Tibial nerve (tissue), 4 donors: ENCODE measurements at regions not wholly inside any gene's neighbourhood (a gene's known extent, or its start where the extent isn't known, plus 50 kb on each side); places are given as distances from the start of the nearest gene placed in this dataset.

ENCODE experiments used
- CTCF ChIP-seq, 5 experiments: fragments of 200-600 bp in 3 of 5; fragments of 450-650 bp in 2 of 5; sonication (generic) in 3 of 5; IDR thresholded peaks; one replicate each; pipeline ENCODE4 v1.5.1; 2016 to 2019; ENCODE audit warnings: antibody characterized with exemption in 5 of 5, mild to moderate bottlenecking in 3 of 5, moderate library complexity in 2 of 5
- EP300 ChIP-seq, 2 donors: sonication (generic); formaldehyde crosslinking; IDR thresholded peaks; one replicate each; pipeline ENCODE4 v1.6.1; 2017; ENCODE audit warnings: antibody characterized with exemption in 2 of 2, mild to moderate bottlenecking in 1 of 2
- POLR2A ChIP-seq, 2 donors: fragments of 450-650 bp; IDR thresholded peaks; one replicate each; pipeline ENCODE4 v1.6.1; 2017; ENCODE audit warnings: antibody characterized with exemption in 2 of 2, mild to moderate bottlenecking in 2 of 2, moderate library complexity in 2 of 2

- no peak for TF ChIP-seq CTCF (IDR thresholded peaks at IDR 0.05)
- no peak for TF ChIP-seq POLR2A (IDR thresholded peaks at IDR 0.05)
- no peak for TF ChIP-seq EP300 (IDR thresholded peaks at IDR 0.05)
Observed at GRCh38 chr1:199287647-199288046, 648.8 kb downstream of the PTPRC start.
